SK-N-MC (cell line): ENCODE measurements at regions not wholly inside any gene's neighbourhood (a gene's known extent, or its start where the extent isn't known, plus 50 kb on each side); places are given as distances from the start of the nearest gene placed in this dataset.

Experiments used
- DNase-seq: peaks from one replicate; pipeline ENCODE4 v3.0.0-alpha.2; 2011; ENCODE audit warnings: low read depth, low spot score
- H3K27ac ChIP-seq: fragments of 200-600 bp; sonication (generic); 2 replicates; pipeline ENCODE4 v1.5.1; 2016; ENCODE audit warnings: mixed run types
- H3K36me3 ChIP-seq: fragments of 200-600 bp; sonication (generic); 2 replicates; pipeline ENCODE4 v1.6.1; 2017; ENCODE audit warnings: antibody characterized with exemption, low read length, mixed read lengths; ENCODE audit not compliant: insufficient read depth
- H3K4me3 ChIP-seq: fragments of 200-600 bp; sonication (generic); 2 replicates; pipeline ENCODE4 v1.5.1; 2016
- H3K9ac ChIP-seq: fragments of 200-600 bp; sonication (generic); 2 replicates; pipeline ENCODE4 v1.8.0; 2017; ENCODE audit warnings: mixed run types, mixed read lengths; ENCODE audit not compliant: insufficient read length
- H3K9me3 ChIP-seq: fragments of 200-600 bp; sonication (generic); 2 replicates; pipeline ENCODE4 v1.6.1; 2017; ENCODE audit warnings: low read depth, mild to moderate bottlenecking, antibody characterized with exemption, low read length, moderate library complexity, mixed read lengths
- EZH2 ChIP-seq: fragments of 200-600 bp; sonication (generic); IDR thresholded peaks from one replicate; pipeline ENCODE4 v1.6.1; 2017; ENCODE audit warnings: antibody characterized with exemption
- FOXP2 ChIP-seq: optimal IDR thresholded peaks from 2 replicates; pipeline ENCODE3; 2011; ENCODE audit warnings: mild to moderate bottlenecking, moderate library complexity; ENCODE audit not compliant: insufficient read depth; ENCODE audit errors: extremely low read length, control extremely low read depth
- POLR2AphosphoS5 ChIP-seq: IDR thresholded peaks from 2 replicates; pipeline ENCODE4 v1.6.1; 2012; ENCODE audit warnings: mild to moderate bottlenecking, low read depth, low read length, borderline replicate concordance

DNA sequence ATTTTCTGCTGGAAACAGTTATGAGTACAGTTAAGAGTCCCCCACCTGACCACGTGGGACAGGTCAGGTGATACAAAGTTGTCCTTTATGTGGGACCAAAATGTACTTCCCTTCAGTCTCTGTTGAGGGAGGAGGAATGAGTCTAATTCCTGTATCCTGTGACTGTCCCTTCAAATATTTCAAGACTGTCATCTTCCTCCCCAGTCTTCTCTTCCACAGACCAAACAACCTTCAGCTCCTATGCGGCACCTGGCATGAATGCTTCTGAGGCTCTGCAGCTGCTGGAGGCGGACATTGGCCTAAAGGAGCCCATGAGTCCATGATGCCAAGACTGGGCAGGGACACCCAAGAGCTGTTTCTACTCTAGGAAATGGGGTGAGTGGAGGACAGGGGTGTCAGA lies 72.1 kb upstream of the SIM2 start:
- no peaks in the 10 kb centered on the region for H3K9me3 ChIP-seq
- DNase-seq: no peak
- no peak overlapping the region for H3K27ac ChIP-seq
- H3K9ac ChIP-seq: no peak overlapping the region
- TF ChIP-seq POLR2AphosphoS5: no peak
- no peak for TF ChIP-seq EZH2
- no peaks in the 10 kb centered on the region for H3K36me3 ChIP-seq
- H3K4me3 ChIP-seq: no peak overlapping the region

- no peak overlapping the region for H3K27ac ChIP-seq
- DNase-seq: no peak
- H3K9me3 ChIP-seq: no peaks in the 10 kb centered on the region
- H3K4me3 ChIP-seq: no peak overlapping the region
- H3K36me3 ChIP-seq: no peaks in the 10 kb centered on the region
- no peak overlapping the region for H3K9ac ChIP-seq
- TF ChIP-seq POLR2AphosphoS5 (no peak), EZH2 (no peak)
Observed at GRCh38 chr21:36627242-36627641, 71.7 kb upstream of the SIM2 start.

DNA sequence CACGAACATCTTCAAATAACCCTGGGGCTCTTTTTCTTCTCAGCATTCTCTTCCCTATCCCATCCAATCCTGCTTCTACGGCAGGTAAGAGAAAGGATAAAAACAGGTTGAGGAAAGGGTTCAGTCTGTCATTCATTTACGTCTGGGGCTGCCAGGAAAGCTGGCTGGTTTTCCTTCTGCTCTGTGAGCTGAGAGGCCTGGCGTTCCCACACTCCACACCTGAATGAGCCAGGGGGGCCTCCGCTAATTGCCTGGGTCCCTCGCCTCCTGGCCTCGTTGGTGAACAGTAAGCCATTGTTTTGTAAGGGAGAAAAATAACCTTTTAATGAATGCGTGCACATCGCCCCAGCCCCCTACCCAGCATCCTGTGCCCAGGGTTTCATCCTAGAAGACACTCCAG lies 70.8 kb upstream of the SIM2 start:
- DNase-seq: no peak
- Histone ChIP-seq H3K4me3 (no peak overlapping the region), H3K36me3 (no peaks in the 10 kb centered on the region), H3K9ac (no peak overlapping the region), H3K27ac (no peak overlapping the region), H3K9me3 (no peaks in the 10 kb centered on the region)
- TF ChIP-seq FOXP2 (no peak), EZH2 (no peak), POLR2AphosphoS5 (no peak)

DNA sequence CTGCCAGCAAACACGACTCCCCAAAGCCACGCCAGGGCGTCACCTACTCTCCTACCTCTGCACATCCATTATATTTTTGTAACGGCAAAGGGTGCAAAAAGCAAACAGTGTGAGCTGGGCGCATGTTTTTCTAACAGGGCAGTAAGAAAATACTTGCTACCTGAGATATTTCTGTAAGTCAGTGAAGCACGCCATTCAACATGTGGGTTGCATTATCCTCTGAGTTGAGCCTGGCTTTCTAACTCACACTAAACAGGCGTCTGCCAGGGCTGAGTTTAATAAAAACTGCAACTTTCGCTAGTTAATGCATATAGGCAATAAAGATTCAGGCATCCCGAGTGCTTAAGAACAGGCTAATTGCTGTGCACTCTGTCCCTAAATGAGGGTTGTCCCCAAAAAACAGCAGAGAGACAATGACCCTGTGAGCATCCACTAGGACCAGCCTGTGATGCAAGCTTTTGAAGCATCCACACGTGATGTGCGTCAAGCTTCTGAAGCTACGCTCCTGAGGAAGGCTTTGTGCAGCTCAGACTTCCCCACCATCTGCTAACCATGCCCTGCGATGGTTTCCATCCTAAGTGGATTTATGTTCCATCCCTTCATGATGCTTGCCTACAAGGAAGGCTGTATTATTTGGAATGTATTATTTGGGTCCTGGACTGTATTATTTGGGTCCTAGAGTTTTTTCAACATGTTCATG lies 70.0 kb upstream of the SIM2 start:
- no peak for DNase-seq
- TF ChIP-seq FOXP2 (no peak), POLR2AphosphoS5 (no peak), EZH2 (no peak)
- no peak overlapping the region for H3K9ac ChIP-seq
- H3K9me3 ChIP-seq: no peaks in the 10 kb centered on the region
- H3K4me3 ChIP-seq: no peak overlapping the region
- no peaks in the 10 kb centered on the region for H3K36me3 ChIP-seq
- no peak overlapping the region for H3K27ac ChIP-seq

GRCh38 chr21:36630485-36631206 lies 68.3 kb upstream of the SIM2 start:
- no peak for DNase-seq
- Histone ChIP-seq H3K27ac (no peak overlapping the region), H3K9ac (no peak overlapping the region), H3K4me3 (no peak overlapping the region), H3K9me3 (no peaks in the 10 kb centered on the region), H3K36me3 (no peaks in the 10 kb centered on the region)
- no peak for TF ChIP-seq POLR2AphosphoS5
- no peak for TF ChIP-seq FOXP2
- TF ChIP-seq EZH2: no peak

DNA sequence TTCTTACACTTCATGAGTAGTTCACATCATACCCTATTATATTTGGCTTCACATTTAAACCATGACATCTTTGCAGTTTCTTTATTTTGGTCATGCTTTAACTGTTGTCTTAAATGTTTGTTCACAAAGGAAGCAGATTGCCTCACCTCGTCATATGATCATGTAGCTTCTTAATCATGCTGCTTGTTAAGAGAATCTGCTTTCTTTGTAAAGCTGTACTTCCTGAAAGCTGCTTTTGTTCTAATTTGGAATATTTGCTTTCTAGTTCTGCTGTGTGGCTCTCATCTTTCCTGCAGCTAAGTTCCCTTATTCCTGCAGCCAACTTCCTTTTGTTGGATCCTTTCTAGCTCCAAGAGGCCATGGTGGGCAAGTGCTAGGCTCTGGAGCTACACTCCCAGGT lies 62.9 kb upstream of the SIM2 start:
- H3K4me3 ChIP-seq: no peak overlapping the region
- H3K9me3 ChIP-seq: peaks cover 8% of the 10 kb centered on the region
- no peak for TF ChIP-seq FOXP2
- TF ChIP-seq EZH2: no peak
- no peak for DNase-seq
- no peaks in the 10 kb centered on the region for H3K36me3 ChIP-seq
- no peak overlapping the region for H3K9ac ChIP-seq
- no peak overlapping the region for H3K27ac ChIP-seq

GRCh38 chr21:36636439-36636838 lies 62.5 kb upstream of the SIM2 start:
- DNase-seq: no peak
- Histone ChIP-seq H3K9ac (no peak overlapping the region), H3K27ac (no peak overlapping the region)

GRCh38 chr21:36639769-36640168 lies 59.1 kb upstream of the SIM2 start:
- Histone ChIP-seq H3K4me3 (peak overlapping the region; percentile 15; the same call in 1 of the 2 replicates), H3K36me3 (no peaks in the 10 kb centered on the region), H3K9me3 (peaks cover 8% of the 10 kb centered on the region), H3K9ac (no peak overlapping the region), H3K27ac (no peak overlapping the region)
- TF ChIP-seq EZH2: no peak
- TF ChIP-seq POLR2AphosphoS5: no peak
- DNase-seq: no peak

More at GRCh38 chr21:36636439-36636838, 62.5 kb upstream of the SIM2 start:
- no peak overlapping the region for H3K4me3 ChIP-seq
- H3K36me3 ChIP-seq: no peaks in the 10 kb centered on the region
- TF ChIP-seq EZH2 (no peak), FOXP2 (no peak), POLR2AphosphoS5 (no peak)
- H3K9me3 ChIP-seq: peaks cover 8% of the 10 kb centered on the region
